ENCODE measurements at regions not wholly inside any gene's neighbourhood (a gene's known extent, or its start where the extent isn't known, plus 50 kb on each side); places are given as distances from the start of the nearest gene placed in this dataset.
"Not testable (repeated sequence)": the region's sequence is repeated elsewhere in the genome, so short reads cannot be mapped to it uniquely, and the experiment has no call there.

DNA sequence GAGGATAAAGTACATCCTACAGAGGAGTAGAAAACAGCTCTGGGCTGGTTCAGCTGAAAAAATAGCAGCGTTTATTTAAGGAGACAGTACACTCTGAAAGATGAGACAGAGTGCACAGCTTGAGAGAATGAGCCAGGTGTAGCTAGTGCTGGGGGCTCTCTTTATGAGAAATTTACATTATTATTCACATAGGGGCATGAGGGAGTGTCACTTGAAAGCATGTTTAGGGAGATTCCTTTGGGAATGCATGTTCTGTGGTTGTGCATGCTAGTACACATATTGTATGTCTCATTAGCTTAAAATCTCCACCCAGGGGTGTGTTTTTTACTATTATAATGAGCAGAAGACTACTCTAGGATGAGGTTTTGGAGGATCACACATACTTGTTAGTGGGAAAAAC, 1224.4 kb downstream of the REEP3 start:
- no peak overlapping the region for H3K27ac Mint-ChIP-seq
- DNase-seq: no peak
- no peak overlapping the region for H3K4me3 Mint-ChIP-seq
- H3K4me1 Mint-ChIP-seq (ENCODE audit: low read depth in 2 of 2): no peaks in the 10 kb centered on the region
- H3K9me3 Mint-ChIP-seq: peaks cover 0 to 8% of the 10 kb centered on the region in 2 donors
- no peaks in the 10 kb centered on the region for H3K27me3 Mint-ChIP-seq
- H3K36me3 Mint-ChIP-seq (ENCODE audit: insufficient read depth): no peaks in the 10 kb centered on the region
- no peak for ATAC-seq (replicated peaks)

- no peaks in the 10 kb centered on the region for H3K27me3 Mint-ChIP-seq
- no peak overlapping the region for H3K4me3 Mint-ChIP-seq
- no peak overlapping the region for H3K27ac Mint-ChIP-seq
- ATAC-seq (replicated peaks) (no peak), DNase-seq (no peak)
- H3K4me1 Mint-ChIP-seq (ENCODE audit: low read depth in 2 of 2): no peaks in the 10 kb centered on the region
- H3K9me3 Mint-ChIP-seq: peaks cover 8 to 20% of the 10 kb centered on the region in 2 donors
- H3K36me3 Mint-ChIP-seq (ENCODE audit: insufficient read depth): no peaks in the 10 kb centered on the region
These were observed 1229.5 kb downstream of the REEP3 start for GRCh38 chr10:64750672-64751071.

GRCh38 chr10:64753516-64753915, 1232.3 kb downstream of the REEP3 start:
- H3K36me3 Mint-ChIP-seq (ENCODE audit: insufficient read depth): no peaks in the 10 kb centered on the region
- no peak overlapping the region for H3K27ac Mint-ChIP-seq
- no peaks in the 10 kb centered on the region for H3K27me3 Mint-ChIP-seq
- DNase-seq (no peak), ATAC-seq (replicated peaks) (no peak)
- no peaks in the 10 kb centered on the region for H3K4me1 Mint-ChIP-seq (ENCODE audit: low read depth in 2 of 2)
- no peak overlapping the region for H3K4me3 Mint-ChIP-seq
- peaks cover 9 to 26% of the 10 kb centered on the region in 2 donors for H3K9me3 Mint-ChIP-seq

DNA sequence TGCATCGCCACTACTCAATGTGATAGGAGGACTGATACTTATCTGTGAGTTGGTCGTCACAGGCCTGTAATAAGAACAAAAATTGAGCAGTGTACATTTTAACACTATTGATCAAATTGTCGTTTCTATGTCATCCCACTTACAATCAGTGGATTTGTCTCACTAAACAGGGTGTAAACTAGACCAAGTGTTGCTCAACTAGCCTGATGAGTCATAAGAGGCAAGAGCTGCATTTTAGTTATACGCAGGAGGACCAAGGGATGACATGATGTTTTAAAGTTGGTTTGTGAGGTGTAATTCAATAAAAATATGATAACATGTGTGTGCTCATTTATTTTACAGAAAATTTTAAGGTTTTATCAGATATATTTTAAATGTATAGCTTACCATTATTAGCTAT, 1239.2 kb downstream of the REEP3 start:
- Mint-ChIP-seq H3K9me3 (peaks cover 7 to 8% of the 10 kb centered on the region in 2 donors), H3K4me3 (no peak overlapping the region), H3K4me1 (ENCODE audit: low read depth in 2 of 2) (no peaks in the 10 kb centered on the region), H3K36me3 (ENCODE audit: insufficient read depth) (no peaks in the 10 kb centered on the region), H3K27ac (no peak overlapping the region), H3K27me3 (no peaks in the 10 kb centered on the region)
- ATAC-seq (replicated peaks) (no peak), DNase-seq (no peak)

- DNase-seq: no peak
- Mint-ChIP-seq H3K27me3 (no peaks in the 10 kb centered on the region), H3K9me3 (peaks cover 0 to 11% of the 10 kb centered on the region in 2 donors), H3K27ac (no peak overlapping the region), H3K36me3 (ENCODE audit: insufficient read depth) (no peaks in the 10 kb centered on the region), H3K4me3 (no peak overlapping the region), H3K4me1 (ENCODE audit: low read depth in 2 of 2) (no peaks in the 10 kb centered on the region)
- ATAC-seq (replicated peaks): no peak
These were observed 1241.7 kb downstream of the REEP3 start for GRCh38 chr10:64762861-64763260.

DNA sequence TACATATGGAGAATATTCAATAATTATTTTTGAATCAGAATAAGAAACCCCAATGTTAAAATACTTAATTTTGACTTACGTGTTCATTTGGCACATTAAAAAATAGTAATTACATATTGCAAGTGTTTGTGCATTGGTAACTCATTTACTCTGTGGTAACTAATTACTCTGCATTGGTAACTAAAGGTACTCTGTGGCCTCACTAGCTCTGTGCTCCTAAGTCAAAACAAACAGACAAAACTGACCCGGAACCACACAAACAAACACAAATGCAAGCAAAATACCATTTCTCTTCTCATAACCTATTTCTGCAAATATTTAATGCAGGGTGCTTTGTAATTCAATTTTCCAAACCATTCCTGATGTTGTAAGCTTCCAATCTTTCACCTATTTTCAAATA, 1244.3 kb downstream of the REEP3 start:
- Mint-ChIP-seq H3K27me3 (no peaks in the 10 kb centered on the region), H3K4me1 (ENCODE audit: low read depth in 2 of 2) (no peaks in the 10 kb centered on the region), H3K9me3 (peaks cover 0 to 8% of the 10 kb centered on the region in 2 donors), H3K36me3 (ENCODE audit: insufficient read depth) (no peaks in the 10 kb centered on the region), H3K27ac (no peak overlapping the region), H3K4me3 (no peak overlapping the region)
- no peak for ATAC-seq (replicated peaks)
- DNase-seq: no peak

GRCh38 chr10:64771253-64772050, 1250.3 kb downstream of the REEP3 start:
- DNase-seq: no peak
- H3K4me3 Mint-ChIP-seq: no peak overlapping the region

GRCh38 chr10:64773357-64773756, 1252.2 kb downstream of the REEP3 start:
- no peak for DNase-seq
- Mint-ChIP-seq H3K27ac (no peak overlapping the region), H3K27me3 (no peaks in the 10 kb centered on the region), H3K4me3 (no peak overlapping the region), H3K4me1 (ENCODE audit: low read depth in 2 of 2) (no peaks in the 10 kb centered on the region), H3K36me3 (ENCODE audit: insufficient read depth) (no peaks in the 10 kb centered on the region), H3K9me3 (peaks cover 0 to 1% of the 10 kb centered on the region in 2 donors)
- no peak for ATAC-seq (replicated peaks)

More at GRCh38 chr10:64771253-64772050, 1250.3 kb downstream of the REEP3 start:
- Mint-ChIP-seq H3K36me3 (ENCODE audit: insufficient read depth) (no peaks in the 10 kb centered on the region), H3K27ac (no peak overlapping the region), H3K4me1 (ENCODE audit: low read depth in 2 of 2) (no peaks in the 10 kb centered on the region), H3K27me3 (no peaks in the 10 kb centered on the region), H3K9me3 (peaks cover 0 to 1% of the 10 kb centered on the region in 2 donors)
- ATAC-seq (replicated peaks): no peak

GRCh38 chr10:64784451-64784850, 1263.2 kb downstream of the REEP3 start:
- not testable (repeated sequence) for H3K27ac Mint-ChIP-seq; H3K4me3 Mint-ChIP-seq; ATAC-seq (replicated peaks); DNase-seq; H3K27me3 Mint-ChIP-seq; H3K4me1 Mint-ChIP-seq (ENCODE audit: low read depth in 2 of 2); H3K36me3 Mint-ChIP-seq (ENCODE audit: insufficient read depth)
- H3K9me3 Mint-ChIP-seq: peaks cover 6 to 15% of the 10 kb centered on the region in 2 donors

GRCh38 chr10:64785816-64786215, 1264.6 kb downstream of the REEP3 start:
- Mint-ChIP-seq H3K4me3 (no peak overlapping the region), H3K9me3 (peaks cover 8 to 14% of the 10 kb centered on the region in 2 donors), H3K27me3 (no peaks in the 10 kb centered on the region), H3K27ac (no peak overlapping the region), H3K36me3 (ENCODE audit: insufficient read depth) (peaks cover 3% of the 10 kb centered on the region), H3K4me1 (ENCODE audit: low read depth in 2 of 2) (no peaks in the 10 kb centered on the region)
- no peak for DNase-seq
- ATAC-seq (replicated peaks): no peak

DNA sequence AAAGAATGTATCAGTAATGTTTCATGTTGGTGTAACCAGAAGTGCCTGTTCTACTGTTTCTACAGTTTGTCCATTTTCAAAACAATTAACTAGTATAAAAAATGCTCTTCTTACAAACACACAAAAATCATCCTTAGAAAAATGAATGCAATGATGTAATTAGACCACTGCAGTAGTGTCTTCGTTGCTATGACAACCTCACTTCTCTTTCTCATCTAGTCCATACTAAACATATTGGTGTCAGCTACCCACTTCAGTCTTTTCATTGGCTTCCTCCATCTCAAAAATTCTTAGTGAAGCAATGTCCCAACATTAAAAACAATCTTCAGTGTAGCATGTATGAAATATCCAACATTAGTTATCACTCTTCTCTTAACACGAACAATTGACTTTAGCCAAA, 1265.8 kb downstream of the REEP3 start:
- DNase-seq (no peak), ATAC-seq (replicated peaks) (no peak)
- H3K9me3 Mint-ChIP-seq: peaks cover 8 to 13% of the 10 kb centered on the region in 2 donors
- no peaks in the 10 kb centered on the region for H3K27me3 Mint-ChIP-seq
- peaks cover 3% of the 10 kb centered on the region for H3K36me3 Mint-ChIP-seq (ENCODE audit: insufficient read depth)
- H3K4me3 Mint-ChIP-seq: no peak overlapping the region
- H3K4me1 Mint-ChIP-seq (ENCODE audit: low read depth in 2 of 2): no peaks in the 10 kb centered on the region
- H3K27ac Mint-ChIP-seq: no peak overlapping the region

DNA sequence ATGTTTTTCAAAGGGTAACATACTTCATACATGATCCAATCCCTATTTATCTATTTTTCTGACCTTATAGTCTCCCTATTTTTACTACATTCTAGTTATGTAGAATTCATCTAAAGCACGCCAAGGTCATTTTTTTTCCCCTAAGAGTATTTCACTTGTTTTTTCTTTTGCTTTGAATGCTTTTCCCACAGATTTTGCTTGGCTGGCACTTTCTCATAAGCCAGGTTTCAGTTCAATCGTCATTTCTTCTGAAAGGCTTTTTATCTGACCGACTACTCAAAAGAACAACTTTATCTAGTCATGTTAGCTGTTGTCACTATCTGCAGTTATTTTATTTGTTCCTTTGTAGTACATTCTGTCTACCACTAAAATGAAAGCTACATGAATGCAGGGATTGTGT, 1274.6 kb downstream of the REEP3 start:
- Mint-ChIP-seq H3K27me3 (no peaks in the 10 kb centered on the region), H3K4me1 (ENCODE audit: low read depth in 2 of 2) (no peaks in the 10 kb centered on the region), H3K9me3 (peaks cover 3 to 18% of the 10 kb centered on the region in 2 donors), H3K4me3 (no peak overlapping the region), H3K36me3 (ENCODE audit: insufficient read depth) (no peaks in the 10 kb centered on the region), H3K27ac (no peak overlapping the region)
- no peak for DNase-seq
- ATAC-seq (replicated peaks): no peak

- peaks cover 3 to 24% of the 10 kb centered on the region in 2 donors for H3K9me3 Mint-ChIP-seq
- no peak overlapping the region for H3K4me3 Mint-ChIP-seq
- no peak overlapping the region for H3K27ac Mint-ChIP-seq
- no peaks in the 10 kb centered on the region for H3K27me3 Mint-ChIP-seq
- DNase-seq (no peak), ATAC-seq (replicated peaks) (no peak)
- H3K36me3 Mint-ChIP-seq (ENCODE audit: insufficient read depth): no peaks in the 10 kb centered on the region
- H3K4me1 Mint-ChIP-seq (ENCODE audit: low read depth in 2 of 2): no peaks in the 10 kb centered on the region
These were observed 1277.1 kb downstream of the REEP3 start for GRCh38 chr10:64798297-64798696.

- not testable (repeated sequence) for H3K4me3 Mint-ChIP-seq; H3K4me1 Mint-ChIP-seq (ENCODE audit: low read depth in 2 of 2); H3K27ac Mint-ChIP-seq; DNase-seq; H3K36me3 Mint-ChIP-seq (ENCODE audit: insufficient read depth); H3K9me3 Mint-ChIP-seq; H3K27me3 Mint-ChIP-seq; ATAC-seq (replicated peaks)
These were observed 1287.0 kb downstream of the REEP3 start for GRCh38 chr10:64808233-64808632.

Data from effector memory CD8-positive, alpha-beta T cell (primary cell).